Nephron progenitor cell (in vitro differentiated cells): ENCODE measurements at regions not wholly inside any gene's neighbourhood (a gene's known extent, or its start where the extent isn't known, plus 50 kb on each side); places are given as distances from the start of the nearest gene placed in this dataset.

Source experiments
- DNase-seq: peaks from one replicate; pipeline ENCODE4 v3.0.0; 2021
- H3K27ac Mint-ChIP-seq: 2 replicates; pipeline ENCODE4 v1.8.0; 2021; ENCODE audit warnings: mild to moderate bottlenecking, moderate library complexity, mixed read lengths
- H3K27me3 Mint-ChIP-seq: 2 replicates; pipeline ENCODE4 v1.8.0; 2021; ENCODE audit warnings: mild to moderate bottlenecking, low read depth, mixed read lengths; ENCODE audit not compliant: poor library complexity
- H3K36me3 Mint-ChIP-seq: 2 replicates; pipeline ENCODE4 v1.8.0; 2021; ENCODE audit warnings: low read depth, mixed read lengths
- H3K4me1 Mint-ChIP-seq: 2 replicates; pipeline ENCODE4 v1.8.0; 2021; ENCODE audit warnings: mixed read lengths
- H3K4me3 Mint-ChIP-seq: 2 replicates; pipeline ENCODE4 v1.8.0; 2021; ENCODE audit warnings: mild to moderate bottlenecking, moderate library complexity, mixed read lengths
- H3K9me3 Mint-ChIP-seq: 2 replicates; pipeline ENCODE4 v1.8.0; 2021; ENCODE audit warnings: mild to moderate bottlenecking, moderate library complexity, mixed read lengths
- CTCF ChIP-seq: fragments of 200-600 bp; sonication (generic); IDR thresholded peaks from 2 replicates; pipeline ENCODE4 v1.5.0; 2021; ENCODE audit warnings: antibody characterized with exemption

DNA sequence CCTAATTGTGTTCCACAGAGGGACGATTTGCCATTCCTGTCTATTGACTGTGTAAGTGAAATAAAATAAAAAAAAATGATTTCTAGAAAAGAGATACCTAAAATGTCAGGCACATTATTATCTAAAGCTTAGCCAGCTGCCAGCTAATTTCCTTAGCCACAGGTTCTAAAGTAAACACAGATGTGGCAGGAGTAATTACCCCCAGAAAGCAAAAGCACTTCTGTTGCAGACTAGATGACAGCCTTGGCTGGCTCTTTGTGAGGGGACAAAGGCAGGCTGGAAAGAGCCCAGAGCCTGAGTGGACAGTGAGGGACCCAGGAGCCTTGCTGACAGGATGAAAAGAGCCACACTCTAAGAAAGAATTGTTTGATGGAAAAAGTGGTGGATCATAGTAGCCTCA, 418.1 kb downstream of the LRIG3 start:
- H3K9me3 Mint-ChIP-seq: no peaks in the 10 kb centered on the region
- H3K4me3 Mint-ChIP-seq: no peak overlapping the region
- H3K36me3 Mint-ChIP-seq: no peaks in the 10 kb centered on the region
- H3K27me3 Mint-ChIP-seq: peaks cover 3% of the 10 kb centered on the region
- DNase-seq: peak; percentile 33
- TF ChIP-seq CTCF: no peak
- peaks cover 21% of the 10 kb centered on the region for H3K4me1 Mint-ChIP-seq
- H3K27ac Mint-ChIP-seq: peak overlapping the region; percentile 95

- DNase-seq: no peak
- Mint-ChIP-seq H3K9me3 (no peaks in the 10 kb centered on the region), H3K27me3 (peaks cover 3% of the 10 kb centered on the region), H3K36me3 (no peaks in the 10 kb centered on the region), H3K27ac (peak overlapping the region; percentile 95), H3K4me1 (peaks cover 21% of the 10 kb centered on the region), H3K4me3 (no peak overlapping the region)
- TF ChIP-seq CTCF: no peak
Observed at GRCh38 chr12:58502841-58503240, 417.5 kb downstream of the LRIG3 start.

DNA sequence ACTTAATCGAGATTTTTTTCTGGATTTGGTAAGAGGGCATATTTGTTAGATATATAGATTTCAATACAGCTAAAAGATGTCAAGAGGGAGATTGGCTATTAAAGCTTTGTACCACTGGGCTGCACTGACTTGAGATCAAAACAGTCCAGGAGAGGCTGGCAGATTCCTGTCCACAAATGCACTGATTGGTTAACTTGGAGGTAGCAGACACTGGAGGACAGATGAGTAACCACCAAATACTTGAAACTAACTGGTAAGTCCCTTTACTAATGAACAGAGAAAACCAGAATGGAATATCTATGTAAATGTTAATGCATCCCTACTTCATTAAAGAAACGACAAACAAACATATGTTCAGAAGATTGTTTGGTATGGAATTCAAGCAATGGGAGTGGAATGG, 416.6 kb downstream of the LRIG3 start:
- no peak for DNase-seq
- no peak for TF ChIP-seq CTCF
- H3K4me1 Mint-ChIP-seq: peaks cover 21% of the 10 kb centered on the region

DNA sequence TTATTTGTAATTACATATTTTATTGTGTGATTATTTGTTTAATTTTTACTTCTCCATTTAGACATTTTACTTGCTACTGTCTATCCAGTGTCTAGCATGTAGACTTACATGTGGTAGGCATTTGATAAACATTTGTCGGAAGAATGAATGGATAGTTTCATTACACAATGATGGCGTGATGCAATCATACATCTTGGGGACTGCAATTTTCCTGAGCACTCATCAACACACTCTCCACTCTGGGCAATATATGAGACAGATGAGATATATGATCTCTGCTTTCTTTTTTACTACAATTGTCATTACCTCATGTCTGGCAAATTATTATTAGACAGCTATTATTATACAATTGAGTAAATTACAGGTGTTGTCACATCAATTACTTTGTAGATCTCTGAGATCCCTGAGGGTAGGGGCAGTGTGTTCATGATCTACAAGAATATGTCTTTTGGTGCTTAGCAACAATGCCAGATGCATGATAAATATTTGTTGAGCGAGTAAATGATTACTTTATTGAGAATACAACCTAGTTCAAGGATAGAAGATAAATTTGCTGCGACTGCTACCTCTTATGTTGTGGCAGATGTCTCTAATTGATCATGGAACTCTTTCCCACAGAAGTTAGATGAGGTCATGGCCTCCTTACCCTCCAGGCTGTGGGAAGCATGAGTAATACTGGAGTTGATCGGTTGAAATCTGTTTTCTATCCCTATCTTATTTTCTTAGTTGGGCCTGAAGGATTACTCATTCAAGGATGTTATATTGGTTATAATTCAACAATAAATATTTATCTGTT, 416.0 kb downstream of the LRIG3 start:
- Mint-ChIP-seq H3K27ac (no peak overlapping the region), H3K36me3 (no peaks in the 10 kb centered on the region), H3K4me1 (peaks cover 21% of the 10 kb centered on the region), H3K4me3 (no peak overlapping the region), H3K27me3 (no peaks in the 10 kb centered on the region), H3K9me3 (no peaks in the 10 kb centered on the region)
- TF ChIP-seq CTCF: no peak
- DNase-seq: no peak

More for the DNA sequence above, 416.6 kb downstream of the LRIG3 start:
- Mint-ChIP-seq H3K36me3 (no peaks in the 10 kb centered on the region), H3K9me3 (no peaks in the 10 kb centered on the region), H3K27me3 (no peaks in the 10 kb centered on the region), H3K27ac (no peak overlapping the region), H3K4me3 (no peak overlapping the region)

GRCh38 chr12:58509116-58509885, 411.0 kb downstream of the LRIG3 start:
- H3K4me3 Mint-ChIP-seq: no peak overlapping the region
- H3K27ac Mint-ChIP-seq: no peak overlapping the region
- H3K4me1 Mint-ChIP-seq: peaks cover 16% of the 10 kb centered on the region
- peaks cover 13% of the 10 kb centered on the region for H3K9me3 Mint-ChIP-seq
- H3K27me3 Mint-ChIP-seq: no peaks in the 10 kb centered on the region
- H3K36me3 Mint-ChIP-seq: peaks cover 13% of the 10 kb centered on the region
- no peak for TF ChIP-seq CTCF
- no peak for DNase-seq
